ENCODE measurements at regions not wholly inside any gene's neighbourhood (a gene's known extent, or its start where the extent isn't known, plus 50 kb on each side); places are given as distances from the start of the nearest gene placed in this dataset.

GRCh38 chrX:67288156-67288555 lies 255.7 kb upstream of the AR start:
- no peak overlapping the region for H3K4me3 ChIP-seq (ENCODE audit: low read depth, low read length)
- TF ChIP-seq ZNF311 (tag by site-specific recombination; IDR thresholded peaks at IDR 0.05; ENCODE audit: borderline replicate concordance) (no peak), OSR2 (tag by site-specific recombination; IDR thresholded peaks at IDR 0.05) (no peak)
- ChIA-PET CTCF (no interaction called here), POLR2A (no interaction called here)
- H3K36me3 ChIP-seq (ENCODE audit: control insufficient read depth in 2 of 2, insufficient read depth in 1 of 2, low read length in 2 of 2): no peaks in the 10 kb centered on the region
- no peaks in the 10 kb centered on the region for H3K4me1 ChIP-seq (ENCODE audit: control insufficient read depth, insufficient read depth, low read length)
- H3K27ac ChIP-seq (ENCODE audit: extremely low read depth, low read depth, low read length): no peak overlapping the region
- H3K9me3 ChIP-seq (ENCODE audit: control insufficient read depth, insufficient read depth, low read depth, low read length): no peaks in the 10 kb centered on the region

GRCh38 chrX:67289055-67289499 lies 254.7 kb upstream of the AR start:
- H3K36me3 ChIP-seq (ENCODE audit: control insufficient read depth in 2 of 2, insufficient read depth in 1 of 2, low read length in 2 of 2): no peaks in the 10 kb centered on the region
- ChIA-PET CTCF (interaction anchor here (0.7 kb wide), 1 partner anchor 858 kb away, joined by 3 read pairs; no protein-coding TSS in a partner anchor), POLR2A (no interaction called here)
- H3K4me3 ChIP-seq (ENCODE audit: low read depth, low read length): no peak overlapping the region
- no peak for TF ChIP-seq SALL2 (tag by site-specific recombination; IDR thresholded peaks at IDR 0.05; ENCODE audit: borderline replicate concordance)
- no peak for TF ChIP-seq SP7 (tag by site-specific recombination; IDR thresholded peaks at IDR 0.05)
- TF ChIP-seq ZNF518A (tag by site-specific recombination; conservative IDR thresholded peaks at IDR 0.05; ENCODE audit: low read depth): no peak
- no peak overlapping the region for H3K27ac ChIP-seq (ENCODE audit: extremely low read depth, low read depth, low read length)
- no peaks in the 10 kb centered on the region for H3K9me3 ChIP-seq (ENCODE audit: control insufficient read depth, insufficient read depth, low read depth, low read length)
- no peaks in the 10 kb centered on the region for H3K4me1 ChIP-seq (ENCODE audit: control insufficient read depth, insufficient read depth, low read length)

DNA sequence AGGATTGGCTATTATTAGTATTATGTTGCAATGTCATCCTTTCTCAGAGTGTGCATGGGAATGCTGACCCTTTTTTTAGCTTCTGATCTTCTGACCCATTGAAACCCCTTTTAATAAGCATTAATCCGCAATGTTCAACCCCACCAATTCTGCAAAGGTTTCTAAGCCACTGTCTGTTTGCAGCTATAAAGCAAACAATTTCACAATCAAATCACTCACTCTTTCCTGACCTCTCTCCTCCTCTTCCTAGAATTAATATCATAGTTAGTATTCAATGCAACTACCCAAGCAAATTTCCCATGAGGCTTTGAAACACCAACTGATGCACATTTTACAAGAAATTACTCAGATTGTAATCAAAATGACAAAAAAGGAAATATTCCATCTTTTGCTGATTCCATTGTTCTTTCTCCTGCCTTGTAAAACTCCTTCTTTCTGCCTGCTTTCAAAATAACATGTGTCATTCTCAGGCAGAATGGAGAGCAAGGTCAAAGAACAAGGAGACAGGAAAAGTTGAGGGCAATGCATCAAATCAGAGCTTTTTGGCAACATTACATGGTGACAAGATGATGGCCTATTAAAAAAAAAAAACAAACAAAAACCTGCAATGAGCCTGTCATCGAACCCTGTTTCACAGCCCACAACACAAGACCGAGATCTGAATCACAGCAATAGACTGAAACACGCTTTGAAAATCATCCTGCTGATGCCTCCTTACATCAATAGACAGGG lies 253.2 kb upstream of the AR start:
- Histone ChIP-seq H3K4me3 (ENCODE audit: low read depth, low read length) (no peak overlapping the region), H3K27ac (ENCODE audit: extremely low read depth, low read depth, low read length) (no peak overlapping the region), H3K4me1 (ENCODE audit: control insufficient read depth, insufficient read depth, low read length) (no peaks in the 10 kb centered on the region), H3K9me3 (ENCODE audit: control insufficient read depth, insufficient read depth, low read depth, low read length) (no peaks in the 10 kb centered on the region; the same call in 1 of the 2 replicates), H3K36me3 (ENCODE audit: control insufficient read depth in 2 of 2, insufficient read depth in 1 of 2, low read length in 2 of 2) (no peaks in the 10 kb centered on the region)
- POLR2A ChIA-PET: no interaction called here
- no peak for TF ChIP-seq ZSCAN5A (tag by site-specific recombination; IDR thresholded peaks at IDR 0.05)
- no peak for TF ChIP-seq INSM2 (tag by site-specific recombination; IDR thresholded peaks at IDR 0.05)
- TF ChIP-seq, protein P1, sequence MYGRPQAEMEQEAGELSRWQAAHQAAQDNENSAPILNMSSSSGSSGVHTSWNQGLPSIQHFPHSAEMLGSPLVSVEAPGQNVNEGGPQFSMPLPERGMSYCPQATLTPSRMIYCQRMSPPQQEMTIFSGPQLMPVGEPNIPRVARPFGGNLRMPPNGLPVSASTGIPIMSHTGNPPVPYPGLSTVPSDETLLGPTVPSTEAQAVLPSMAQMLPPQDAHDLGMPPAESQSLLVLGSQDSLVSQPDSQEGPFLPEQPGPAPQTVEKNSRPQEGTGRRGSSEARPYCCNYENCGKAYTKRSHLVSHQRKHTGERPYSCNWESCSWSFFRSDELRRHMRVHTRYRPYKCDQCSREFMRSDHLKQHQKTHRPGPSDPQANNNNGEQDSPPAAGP (tag by site-specific recombination; IDR thresholded peaks at IDR 0.05): no peak
- no peak for TF ChIP-seq ZBTB1 (tag by site-specific recombination; IDR thresholded peaks at IDR 0.05)
- TF ChIP-seq ZNF791 (tag by site-specific recombination; IDR thresholded peaks at IDR 0.05): no peak
- no peak for TF ChIP-seq ZXDB (tag by site-specific recombination; IDR thresholded peaks at IDR 0.05)
- TF ChIP-seq, protein P2, sequence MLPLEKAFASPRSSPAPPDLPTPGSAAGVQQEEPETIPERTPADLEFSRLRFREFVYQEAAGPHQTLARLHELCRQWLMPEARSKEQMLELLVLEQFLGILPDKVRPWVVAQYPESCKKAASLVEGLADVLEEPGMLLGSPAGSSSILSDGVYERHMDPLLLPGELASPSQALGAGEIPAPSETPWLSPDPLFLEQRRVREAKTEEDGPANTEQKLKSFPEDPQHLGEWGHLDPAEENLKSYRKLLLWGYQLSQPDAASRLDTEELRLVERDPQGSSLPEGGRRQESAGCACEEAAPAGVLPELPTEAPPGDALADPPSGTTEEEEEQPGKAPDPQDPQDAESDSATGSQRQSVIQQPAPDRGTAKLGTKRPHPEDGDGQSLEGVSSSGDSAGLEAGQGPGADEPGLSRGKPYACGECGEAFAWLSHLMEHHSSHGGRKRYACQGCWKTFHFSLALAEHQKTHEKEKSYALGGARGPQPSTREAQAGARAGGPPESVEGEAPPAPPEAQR (tag by site-specific recombination; IDR thresholded peaks at IDR 0.05): no peak
- no peak for TF ChIP-seq ZNF48 (tag by site-specific recombination; IDR thresholded peaks at IDR 0.05)
- no peak for TF ChIP-seq ATF2 (tag by site-specific recombination; IDR thresholded peaks at IDR 0.05; ENCODE audit: low read depth)
- TF ChIP-seq BCL11A (tag by site-specific recombination; IDR thresholded peaks at IDR 0.05; ENCODE audit: low read depth): no peak
- no peak for TF ChIP-seq RBAK (tag by site-specific recombination; IDR thresholded peaks at IDR 0.05)
- CTCF ChIA-PET: no interaction called here

Data from HEK293 (cell line).